ENCODE measurements at regions not wholly inside any gene's neighbourhood (a gene's known extent, or its start where the extent isn't known, plus 50 kb on each side); places are given as distances from the start of the nearest gene placed in this dataset.

- no peak overlapping the region for H2BK15ac ChIP-seq (ENCODE audit: low read depth, low read length)
- no peak overlapping the region for H4K5ac ChIP-seq (ENCODE audit: low read depth, low read length)
- H2BK120ac ChIP-seq (ENCODE audit: low read depth, low read length) = no peak overlapping the region
- intact Hi-C loops (cut with micrococcal nuclease) (no loop called here), dilution Hi-C loops (cut with HindIII; ENCODE audit: low sequenced_read_pairs, unreplicated experiment) (no loop called here), in situ Hi-C loops (cut with MboI; ENCODE audit: low sequenced_read_pairs) (no loop called here)
- H3K9me1 ChIP-seq (ENCODE audit: insufficient read depth, low read length) = no peaks in the 10 kb centered on the region
- no peak overlapping the region for H3K4me3 ChIP-seq (ENCODE audit: insufficient read depth, low read depth, low read length)
- no peak overlapping the region for H3K9ac ChIP-seq (ENCODE audit: low read depth, low read length)
- H2BK20ac ChIP-seq (ENCODE audit: low read depth, low read length) = no peak overlapping the region
- no peaks in the 10 kb centered on the region for H4K20me1 ChIP-seq (ENCODE audit: insufficient read depth, low read length)
- ATAC-seq (ENCODE audit: low read depth) (no peak), DNase-seq (no peak)
- CTCF ChIA-PET = no interaction called here
- H2BK5ac ChIP-seq (ENCODE audit: low read depth, low read length, poor library complexity, severe bottlenecking) = no peak overlapping the region
- no peak overlapping the region for H3K27ac ChIP-seq (ENCODE audit: insufficient read depth, low read length)
- H4K91ac ChIP-seq (ENCODE audit: insufficient read depth, low read depth, low read length) = no peak overlapping the region
- H3K4me2 ChIP-seq (ENCODE audit: low read depth, low read length) = no peak overlapping the region
- H3K9me3 ChIP-seq (ENCODE audit: control insufficient read depth, insufficient read depth, low read length) = peaks cover 9% of the 10 kb centered on the region
- H4K8ac ChIP-seq (ENCODE audit: low read depth in 2 of 2, low read length in 2 of 2) = no peak overlapping the region
- H3K56ac ChIP-seq (ENCODE audit: extremely low read depth, insufficient read depth, low read length) = no peak overlapping the region
- H2AFZ ChIP-seq (replicated peaks; ENCODE audit: low read length, poor library complexity) = no peak overlapping the region
- no peak overlapping the region for H3K23ac ChIP-seq (ENCODE audit: low read depth, low read length)
- no peak overlapping the region for H2AK9ac ChIP-seq (replicated peaks; ENCODE audit: low read depth, low read length, poor library complexity)
- H3K79me1 ChIP-seq (ENCODE audit: low read depth in 1 of 2, low read length in 2 of 2) = no peaks in the 10 kb centered on the region
- H3K4me1 ChIP-seq (ENCODE audit: control insufficient read depth, insufficient read depth, low read length) = no peaks in the 10 kb centered on the region
- H3K4ac ChIP-seq (ENCODE audit: low read depth, low read length) = no peak overlapping the region
- WGBS, 2 experiments (ENCODE audit: extremely low coverage in 2 of 2, insufficient read length in 1 of 2) = no CpG with 5 or more reads among the region's 4 CpGs
- no peak overlapping the region for H2AK5ac ChIP-seq (ENCODE audit: low read depth, low read length)
- no peak overlapping the region for H3K14ac ChIP-seq (replicated peaks; ENCODE audit: low read depth, low read length)
- no peaks in the 10 kb centered on the region for H3K27me3 ChIP-seq (ENCODE audit: control insufficient read depth, insufficient read depth, low read length)
- no peaks in the 10 kb centered on the region for H3K36me3 ChIP-seq (ENCODE audit: control insufficient read depth, insufficient read depth, low read length)
- POLR2A ChIA-PET (ENCODE audit: unreplicated experiment) = no interaction called here
- no peak for TF ChIP-seq RCOR1 (IDR thresholded peaks at IDR 0.05; ENCODE audit: insufficient replicate concordance, low read length)
- no peak for TF ChIP-seq NFE2L2 (IDR thresholded peaks at IDR 0.05; ENCODE audit: low read depth, low read length)
- TF ChIP-seq POLR2A (IDR thresholded peaks at IDR 0.05; ENCODE audit: low read depth, low read length) = no peak
- no peak for TF ChIP-seq RAD21 (IDR thresholded peaks at IDR 0.05; ENCODE audit: low read length)
- TF ChIP-seq CHD1 (IDR thresholded peaks at IDR 0.05; ENCODE audit: low read depth, low read length) = no peak
- no peak for TF ChIP-seq FOS (IDR thresholded peaks at IDR 0.05; ENCODE audit: low read depth, low read length)
- no TSS peak for BruUV-seq (replicated peaks)
- H3K18ac ChIP-seq (ENCODE audit: low read depth, low read length) = no peak overlapping the region
Measured at GRCh38 chr15:87155771-87156170, 1076.1 kb downstream of the AGBL1 start.
